Thyroid gland (tissue), 4 donors: ENCODE measurements at regions not wholly inside any gene's neighbourhood (a gene's known extent, or its start where the extent isn't known, plus 50 kb on each side); places are given as distances from the start of the nearest gene placed in this dataset.

ENCODE experiments used
- DNase-seq, 2 donors: peaks; one replicate each; pipeline ENCODE4 v3.0.0-alpha.2; 2019
- H3K27ac ChIP-seq, 3 donors: fragments of 200-600 bp; sonication (generic); 1 replicate in 2 of 3; 2 replicates in 1 of 3; pipeline ENCODE4 v1.5.1; 2016 to 2019; ENCODE audit warnings: mild to moderate bottlenecking in 1 of 3, moderate library complexity in 1 of 3
- H3K27me3 ChIP-seq: fragments of 200-600 bp; sonication (generic); one replicate; pipeline ENCODE4 v1.5.1; 2019
- H3K36me3 ChIP-seq, 2 donors: fragments of 200-600 bp; sonication (generic); one replicate each; pipeline ENCODE4 v1.5.1; 2016 to 2019
- H3K4me1 ChIP-seq, 2 donors: fragments of 200-600 bp; sonication (generic); one replicate each; pipeline ENCODE4 v1.5.1; 2017 to 2019
- H3K4me3 ChIP-seq, 3 donors: fragments of 200-600 bp; sonication (generic); replicated peaks in 1 of 3; 1 replicate in 2 of 3; 2 replicates in 1 of 3; pipeline ENCODE4 v1.5.1; 2016; ENCODE audit warnings: mild to moderate bottlenecking in 1 of 3
- H3K9me3 ChIP-seq: fragments of 200-600 bp; sonication (generic); one replicate; pipeline ENCODE4 v1.5.1; 2017
- POLR2A ChIP-seq, 2 donors: fragments of 450-650 bp; IDR thresholded peaks; one replicate each; pipeline ENCODE4 v1.6.1; 2017; ENCODE audit warnings: antibody characterized with exemption in 2 of 2, mild to moderate bottlenecking in 2 of 2, moderate library complexity in 1 of 2
- WGBS, 2 donors: methylation state at CpG; one replicate each; pipeline ENCODE4 v1.1.5; 2017; 5-methylcytosine and 5-hydroxymethylcytosine counted together
- intact Hi-C: fragments of 100-400 bp; cut with DNase I; formaldehyde crosslinking; loops from one replicate; pipeline ENCODE4 v1.15.1; 2023
- TF ChIP-seq, protein P1 (sequence below), 6 experiments: fragments of 200-600 bp in 3 of 6; fragments of 450-650 bp in 3 of 6; sonication (generic) in 3 of 6; IDR thresholded peaks; one replicate each; pipeline ENCODE4 v1.5.1; 2016 to 2019; ENCODE audit warnings: antibody characterized with exemption in 6 of 6, mild to moderate bottlenecking in 2 of 6, inconsistent platforms in 1 of 6, moderate library complexity in 1 of 6

DNA sequence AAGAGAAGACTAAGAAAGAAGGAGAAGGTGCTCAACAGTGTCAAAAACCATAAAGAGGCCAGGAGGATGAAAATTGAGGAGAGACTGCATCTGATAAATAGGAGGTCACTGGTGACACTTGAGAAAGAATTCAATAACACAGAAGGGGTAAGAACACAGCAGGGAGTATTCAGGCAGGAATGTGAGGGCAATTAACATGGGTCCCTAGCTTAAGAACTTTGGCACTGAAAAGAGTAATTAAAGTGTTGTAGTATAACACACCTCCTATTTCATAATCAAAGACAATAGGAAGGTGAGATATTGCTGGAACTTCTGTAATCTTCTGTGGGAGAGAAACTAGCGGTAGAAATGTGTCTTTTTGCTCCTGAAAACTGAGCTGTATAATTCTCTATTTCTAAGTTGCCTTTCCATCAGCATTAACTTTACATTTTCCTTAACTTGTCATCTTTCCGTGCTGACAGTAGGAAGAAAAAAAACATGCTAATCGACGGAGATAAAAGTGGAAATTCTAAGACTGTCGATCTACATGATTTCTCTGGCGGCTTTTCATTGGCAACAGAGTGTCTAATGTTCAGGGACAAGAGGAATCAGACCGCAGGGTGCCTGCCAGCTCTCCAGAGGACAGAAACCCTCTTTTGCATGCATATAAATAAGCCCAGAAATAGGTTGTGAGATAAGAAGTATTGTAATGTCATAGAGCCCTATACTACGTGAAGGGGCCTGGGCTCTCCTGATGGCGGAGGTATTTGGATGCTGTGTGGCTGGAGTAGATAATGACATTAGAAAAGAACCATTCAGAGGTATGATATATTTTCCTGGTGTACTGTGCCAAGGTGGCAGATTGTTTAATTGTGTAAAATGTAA, 147.9 kb upstream of the GAP43 start:
- H3K4me1 ChIP-seq: no peaks in the 10 kb centered on the region
- no peak overlapping the region for H3K4me3 ChIP-seq
- no peak overlapping the region for H3K27ac ChIP-seq
- no peaks in the 10 kb centered on the region for H3K9me3 ChIP-seq
- H3K36me3 ChIP-seq: no peaks in the 10 kb centered on the region
- TF ChIP-seq POLR2A (IDR thresholded peaks at IDR 0.05): no peak
- TF ChIP-seq, protein P1, sequence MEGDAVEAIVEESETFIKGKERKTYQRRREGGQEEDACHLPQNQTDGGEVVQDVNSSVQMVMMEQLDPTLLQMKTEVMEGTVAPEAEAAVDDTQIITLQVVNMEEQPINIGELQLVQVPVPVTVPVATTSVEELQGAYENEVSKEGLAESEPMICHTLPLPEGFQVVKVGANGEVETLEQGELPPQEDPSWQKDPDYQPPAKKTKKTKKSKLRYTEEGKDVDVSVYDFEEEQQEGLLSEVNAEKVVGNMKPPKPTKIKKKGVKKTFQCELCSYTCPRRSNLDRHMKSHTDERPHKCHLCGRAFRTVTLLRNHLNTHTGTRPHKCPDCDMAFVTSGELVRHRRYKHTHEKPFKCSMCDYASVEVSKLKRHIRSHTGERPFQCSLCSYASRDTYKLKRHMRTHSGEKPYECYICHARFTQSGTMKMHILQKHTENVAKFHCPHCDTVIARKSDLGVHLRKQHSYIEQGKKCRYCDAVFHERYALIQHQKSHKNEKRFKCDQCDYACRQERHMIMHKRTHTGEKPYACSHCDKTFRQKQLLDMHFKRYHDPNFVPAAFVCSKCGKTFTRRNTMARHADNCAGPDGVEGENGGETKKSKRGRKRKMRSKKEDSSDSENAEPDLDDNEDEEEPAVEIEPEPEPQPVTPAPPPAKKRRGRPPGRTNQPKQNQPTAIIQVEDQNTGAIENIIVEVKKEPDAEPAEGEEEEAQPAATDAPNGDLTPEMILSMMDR (IDR thresholded peaks at IDR 0.05): no peak
- no peak for DNase-seq
- intact Hi-C loops: no loop called here
- WGBS, 2 donors: 80% methylated on average over 9 of the region's 9 CpGs
- H3K27me3 ChIP-seq: no peaks in the 10 kb centered on the region

DNA sequence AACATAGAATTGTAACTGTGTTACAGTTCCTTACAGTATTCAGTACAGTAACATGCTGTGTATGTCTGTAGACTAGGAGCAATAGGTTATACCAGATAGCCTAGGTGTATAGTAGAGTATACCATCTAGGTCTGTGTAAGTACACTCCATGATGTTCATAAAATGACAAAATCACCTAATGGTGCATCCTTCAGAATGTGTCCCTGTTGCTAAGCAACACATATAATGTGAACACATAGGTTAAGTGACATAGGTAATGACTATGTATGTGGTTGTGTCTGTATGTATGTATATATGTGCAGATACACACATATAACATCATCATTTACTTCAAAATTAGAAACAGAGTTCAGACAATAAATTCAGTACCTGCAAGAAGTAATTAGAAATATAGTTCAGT, 146.8 kb upstream of the GAP43 start:
- H3K4me3 ChIP-seq: no peak overlapping the region
- no peak overlapping the region for H3K27ac ChIP-seq
- no peak for DNase-seq
- TF ChIP-seq, protein P1 (IDR thresholded peaks at IDR 0.05): no peak
- no peak for TF ChIP-seq POLR2A (IDR thresholded peaks at IDR 0.05)
- H3K27me3 ChIP-seq: no peaks in the 10 kb centered on the region
- no peaks in the 10 kb centered on the region for H3K4me1 ChIP-seq
- H3K9me3 ChIP-seq: no peaks in the 10 kb centered on the region
- no peaks in the 10 kb centered on the region for H3K36me3 ChIP-seq
- intact Hi-C loops: no loop called here

- Histone ChIP-seq H3K4me1 (no peaks in the 10 kb centered on the region), H3K4me3 (no peak overlapping the region), H3K9me3 (no peaks in the 10 kb centered on the region), H3K27me3 (no peaks in the 10 kb centered on the region), H3K36me3 (no peaks in the 10 kb centered on the region), H3K27ac (no peak overlapping the region)
- intact Hi-C loops: no loop called here
- no peak for DNase-seq
- WGBS, 2 donors: 88 to 90% methylated on average over 4 of the region's 4 CpGs
- TF ChIP-seq POLR2A (IDR thresholded peaks at IDR 0.05): no peak
- TF ChIP-seq, protein P1 (IDR thresholded peaks at IDR 0.05): no peak
These were observed 145.0 kb upstream of the GAP43 start for GRCh38 chr3:115478359-115478758.

DNA sequence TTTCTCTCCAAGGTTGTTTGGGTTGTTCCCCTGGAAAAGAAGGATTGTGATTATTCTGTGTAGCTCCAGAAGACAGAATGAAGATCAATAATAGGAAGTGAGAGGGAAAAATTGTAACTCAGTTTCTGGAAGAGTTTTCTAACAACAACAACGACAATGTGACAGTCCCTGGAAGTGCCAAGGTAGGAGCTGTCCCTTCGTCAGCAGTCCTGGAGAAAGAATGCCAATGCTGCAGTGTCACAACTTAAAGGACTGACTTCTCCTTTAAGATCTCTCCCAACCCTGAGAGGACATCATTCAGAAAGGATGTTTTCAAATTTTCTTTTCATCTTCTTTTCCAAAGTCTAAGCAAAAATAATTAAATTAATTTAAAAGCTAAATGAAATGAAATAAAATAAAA, 136.4 kb upstream of the GAP43 start:
- Histone ChIP-seq H3K36me3 (no peaks in the 10 kb centered on the region), H3K4me1 (no peaks in the 10 kb centered on the region), H3K27me3 (no peaks in the 10 kb centered on the region), H3K4me3 (no peak overlapping the region), H3K27ac (no peak overlapping the region), H3K9me3 (no peaks in the 10 kb centered on the region)
- no peak for DNase-seq
- TF ChIP-seq, protein P1 (IDR thresholded peaks at IDR 0.05): no peak
- no peak for TF ChIP-seq POLR2A (IDR thresholded peaks at IDR 0.05)
- intact Hi-C loops: no loop called here
- 53 to 55% methylated on average over 2 of the region's 2 CpGs for WGBS, 2 donors

DNA sequence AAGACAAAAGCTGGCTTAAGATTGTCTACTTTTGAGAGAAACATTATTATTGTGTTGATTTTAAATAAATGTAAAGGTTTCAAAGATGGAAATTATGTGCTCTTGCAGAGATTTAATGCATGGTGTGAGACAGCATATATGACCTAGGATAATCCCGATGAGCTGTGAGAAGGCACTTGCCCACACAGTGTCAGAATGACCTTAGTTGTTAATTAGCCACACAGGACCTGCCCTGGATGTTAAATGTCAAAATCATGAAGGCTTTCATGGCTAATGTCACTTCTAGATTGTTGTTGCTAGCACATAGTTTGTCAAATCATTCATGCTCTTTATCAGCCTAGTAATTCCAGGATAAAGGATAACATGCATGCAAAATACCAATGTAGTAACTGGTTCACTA, 135.3 kb upstream of the GAP43 start:
- no peak for TF ChIP-seq POLR2A (IDR thresholded peaks at IDR 0.05)
- TF ChIP-seq, protein P1 (IDR thresholded peaks at IDR 0.05): no peak
- intact Hi-C loops: no loop called here
- Histone ChIP-seq H3K4me3 (no peak overlapping the region), H3K27ac (no peak overlapping the region), H3K36me3 (no peaks in the 10 kb centered on the region), H3K4me1 (no peaks in the 10 kb centered on the region), H3K9me3 (no peaks in the 10 kb centered on the region), H3K27me3 (no peaks in the 10 kb centered on the region)
- no peak for DNase-seq
- 83 to 90% methylated on average over 1 of the region's 1 CpG for WGBS, 2 donors
